Endothelial cell (in vitro differentiated cells): ENCODE measurements at regions not wholly inside any gene's neighbourhood (a gene's known extent, or its start where the extent isn't known, plus 50 kb on each side); places are given as distances from the start of the nearest gene placed in this dataset.

Experiments
- DNase-seq: peaks from one replicate; pipeline ENCODE4 v3.0.0; 2021; ENCODE audit warnings: low spot score
- H3K27ac Mint-ChIP-seq: one replicate; pipeline ENCODE4 v1.8.0; 2021; ENCODE audit warnings: mixed read lengths, inconsistent platforms; ENCODE audit not compliant: unreplicated experiment
- H3K27me3 Mint-ChIP-seq: one replicate; pipeline ENCODE4 v1.8.0; 2021; ENCODE audit warnings: mild to moderate bottlenecking, moderate library complexity, mixed read lengths, inconsistent platforms; ENCODE audit not compliant: unreplicated experiment
- H3K36me3 Mint-ChIP-seq: one replicate; pipeline ENCODE4 v1.8.0; 2021; ENCODE audit warnings: mild to moderate bottlenecking, low read depth, mixed read lengths, inconsistent platforms; ENCODE audit not compliant: unreplicated experiment
- H3K4me1 Mint-ChIP-seq: one replicate; pipeline ENCODE4 v1.8.0; 2021; ENCODE audit warnings: mild to moderate bottlenecking, mixed read lengths, inconsistent platforms; ENCODE audit not compliant: unreplicated experiment
- H3K4me3 Mint-ChIP-seq: one replicate; pipeline ENCODE4 v1.8.0; 2021; ENCODE audit warnings: mild to moderate bottlenecking, mixed read lengths, inconsistent platforms; ENCODE audit not compliant: unreplicated experiment
- H3K9me3 Mint-ChIP-seq: one replicate; pipeline ENCODE4 v1.8.0; 2021; ENCODE audit warnings: mixed read lengths, inconsistent platforms; ENCODE audit not compliant: unreplicated experiment
- CTCF ChIP-seq: fragments of 200-600 bp; sonication (generic); IDR thresholded peaks from one replicate; pipeline ENCODE4 v1.5.0; 2021; ENCODE audit warnings: antibody characterized with exemption; ENCODE audit not compliant: unreplicated experiment

- peaks cover 3% of the 10 kb centered on the region for H3K4me1 Mint-ChIP-seq
- H3K27me3 Mint-ChIP-seq = no peaks in the 10 kb centered on the region
- no peaks in the 10 kb centered on the region for H3K9me3 Mint-ChIP-seq
- no peak for TF ChIP-seq CTCF
- no peak overlapping the region for H3K4me3 Mint-ChIP-seq
- no peak overlapping the region for H3K27ac Mint-ChIP-seq
- no peak for DNase-seq
- no peaks in the 10 kb centered on the region for H3K36me3 Mint-ChIP-seq
These were observed 380.6 kb downstream of the ARL4A start for GRCh38 chr7:13068032-13068431.

GRCh38 chr7:13069841-13070240 is 382.4 kb downstream of the ARL4A start:
- Mint-ChIP-seq H3K4me1 (peaks cover 3% of the 10 kb centered on the region), H3K4me3 (no peak overlapping the region), H3K9me3 (no peaks in the 10 kb centered on the region), H3K27ac (no peak overlapping the region), H3K36me3 (no peaks in the 10 kb centered on the region), H3K27me3 (no peaks in the 10 kb centered on the region)
- no peak for TF ChIP-seq CTCF
- DNase-seq = no peak

- H3K9me3 Mint-ChIP-seq = no peaks in the 10 kb centered on the region
- H3K27ac Mint-ChIP-seq = no peak overlapping the region
- no peak for DNase-seq
- no peaks in the 10 kb centered on the region for H3K36me3 Mint-ChIP-seq
- H3K4me3 Mint-ChIP-seq = no peak overlapping the region
- TF ChIP-seq CTCF = no peak
- H3K4me1 Mint-ChIP-seq = peaks cover 1% of the 10 kb centered on the region
- no peaks in the 10 kb centered on the region for H3K27me3 Mint-ChIP-seq
These were observed 384.6 kb downstream of the ARL4A start for GRCh38 chr7:13072014-13072413.

- Mint-ChIP-seq H3K4me3 (no peak overlapping the region), H3K36me3 (no peaks in the 10 kb centered on the region), H3K27ac (no peak overlapping the region), H3K27me3 (no peaks in the 10 kb centered on the region), H3K4me1 (peaks cover 6% of the 10 kb centered on the region), H3K9me3 (no peaks in the 10 kb centered on the region)
- no peak for TF ChIP-seq CTCF
- no peak for DNase-seq
These were observed 390.0 kb downstream of the ARL4A start for GRCh38 chr7:13077466-13077865.

GRCh38 chr7:13078105-13078504 is 390.7 kb downstream of the ARL4A start:
- H3K9me3 Mint-ChIP-seq = no peaks in the 10 kb centered on the region
- no peak for TF ChIP-seq CTCF
- no peaks in the 10 kb centered on the region for H3K36me3 Mint-ChIP-seq
- peaks cover 6% of the 10 kb centered on the region for H3K4me1 Mint-ChIP-seq
- no peak for DNase-seq
- H3K4me3 Mint-ChIP-seq = no peak overlapping the region
- no peaks in the 10 kb centered on the region for H3K27me3 Mint-ChIP-seq
- no peak overlapping the region for H3K27ac Mint-ChIP-seq
